SK-N-SH treated with all-trans-retinoic acid at 6 μM for 48 hours (cell line): ENCODE measurements at regions not wholly inside any gene's neighbourhood (a gene's known extent, or its start where the extent isn't known, plus 50 kb on each side); places are given as distances from the start of the nearest gene placed in this dataset.

Source experiments
- ATAC-seq: fragments of 200-7000 bp; cut with Tn5 transposase; 3 replicates; pipeline ENCODE4 v1.9.1; 2020; ENCODE audit warnings: mild to moderate bottlenecking, moderate library complexity
- ARNTL ChIP-seq: fragments of 450-650 bp; formaldehyde crosslinking; IDR thresholded peaks from 2 replicates; pipeline ENCODE4 v1.5.0; 2020; ENCODE audit warnings: low read depth, mild to moderate bottlenecking, moderate library complexity, borderline replicate concordance
- BACH2 ChIP-seq: fragments of 250-450 bp; sonication (Bioruptor Pico); IDR thresholded peaks from 2 replicates; pipeline ENCODE4 v1.9.0; 2021; ENCODE audit warnings: mild to moderate bottlenecking, borderline replicate concordance
- CSDC2 ChIP-seq: fragments of 250-450 bp; sonication (Bioruptor Pico); IDR thresholded peaks from 2 replicates; pipeline ENCODE4 v1.5.0; 2020; ENCODE audit warnings: mild to moderate bottlenecking, moderate library complexity
- CSRNP3 ChIP-seq: fragments of 250-450 bp; sonication (Bioruptor Pico); IDR thresholded peaks from 2 replicates; pipeline ENCODE4 v1.5.1; 2021; ENCODE audit warnings: mild to moderate bottlenecking, moderate library complexity
- ESRRG ChIP-seq: fragments of 250-450 bp; sonication (Bioruptor Pico); IDR thresholded peaks from 2 replicates; pipeline ENCODE4 v1.6.1; 2021; ENCODE audit warnings: mild to moderate bottlenecking
- GLIS3 ChIP-seq: fragments of 250-450 bp; sonication (Bioruptor Pico); IDR thresholded peaks from 2 replicates; pipeline ENCODE4 v1.5.0; 2020; ENCODE audit warnings: mild to moderate bottlenecking, moderate library complexity
- ISL1 ChIP-seq: fragments of 250-450 bp; sonication (Bioruptor Pico); IDR thresholded peaks from 2 replicates; pipeline ENCODE4 v2.1.2; 2022; ENCODE audit warnings: mild to moderate bottlenecking, moderate library complexity
- OSR1 ChIP-seq: fragments of 250-450 bp; sonication (Bioruptor Pico); IDR thresholded peaks from 2 replicates; pipeline ENCODE4 v1.8.0; 2022; ENCODE audit warnings: moderate library complexity, mild to moderate bottlenecking, inconsistent platforms
- PATZ1 ChIP-seq: fragments of 250-450 bp; sonication (Bioruptor Pico); IDR thresholded peaks from 2 replicates; pipeline ENCODE4 v1.8.0; 2020; ENCODE audit warnings: mild to moderate bottlenecking, moderate library complexity, borderline replicate concordance
- POU6F1 ChIP-seq: fragments of 250-450 bp; sonication (Bioruptor Pico); IDR thresholded peaks from 2 replicates; pipeline ENCODE4 v1.8.0; 2021; ENCODE audit warnings: low read depth, mild to moderate bottlenecking, moderate library complexity, borderline replicate concordance
- PPARA ChIP-seq: fragments of 250-450 bp; sonication (Bioruptor Pico); IDR thresholded peaks from 2 replicates; pipeline ENCODE4 v1.5.0; 2020; ENCODE audit warnings: mild to moderate bottlenecking, borderline replicate concordance
- RARB ChIP-seq: fragments of 250-450 bp; sonication (Bioruptor Pico); IDR thresholded peaks from 2 replicates; pipeline ENCODE4 v1.8.0; 2021; ENCODE audit warnings: mild to moderate bottlenecking, moderate library complexity
- SNAI2 ChIP-seq: fragments of 250-450 bp; sonication (Bioruptor Pico); IDR thresholded peaks from 2 replicates; pipeline ENCODE4 v1.5.0; 2020; ENCODE audit warnings: mild to moderate bottlenecking, moderate library complexity
- TCF4 ChIP-seq: fragments of 250-450 bp; sonication (Bioruptor Pico); IDR thresholded peaks from 2 replicates; pipeline ENCODE4 v1.8.0; 2021; ENCODE audit warnings: mild to moderate bottlenecking, moderate library complexity, borderline replicate concordance
- TOX ChIP-seq: fragments of 250-450 bp; sonication (Bioruptor Pico); IDR thresholded peaks from 2 replicates; pipeline ENCODE4 v1.8.0; 2021; ENCODE audit warnings: mild to moderate bottlenecking, moderate library complexity, borderline replicate concordance
- TSHZ2 ChIP-seq: fragments of 250-450 bp; sonication (Bioruptor Pico); IDR thresholded peaks from 2 replicates; pipeline ENCODE4 v1.5.0; 2020; ENCODE audit warnings: mild to moderate bottlenecking, moderate library complexity
- ZC3H10 ChIP-seq: fragments of 250-450 bp; sonication (Bioruptor Pico); IDR thresholded peaks from 2 replicates; pipeline ENCODE4 v1.5.1; 2021; ENCODE audit warnings: mild to moderate bottlenecking, moderate library complexity
- ZFP3 ChIP-seq: fragments of 250-450 bp; sonication (Bioruptor Pico); IDR thresholded peaks from 2 replicates; pipeline ENCODE4 v1.5.0; 2020; ENCODE audit warnings: mild to moderate bottlenecking, moderate library complexity
- ZFP30 ChIP-seq: fragments of 450-650 bp; formaldehyde crosslinking; IDR thresholded peaks from 2 replicates; pipeline ENCODE4 v1.5.0; 2022; ENCODE audit warnings: mild to moderate bottlenecking, moderate library complexity
- ZNF565 ChIP-seq: fragments of 450-650 bp; formaldehyde crosslinking; conservative IDR thresholded peaks from 2 replicates; pipeline ENCODE4 v1.5.0; 2020; ENCODE audit warnings: low read depth, mild to moderate bottlenecking, moderate library complexity
- ZNF8 ChIP-seq: fragments of 450-650 bp; formaldehyde crosslinking; IDR thresholded peaks from 2 replicates; pipeline ENCODE4 v1.5.0; 2020; ENCODE audit warnings: mild to moderate bottlenecking, moderate library complexity

- no peak for ATAC-seq
- TF ChIP-seq ARNTL (CRISPR knock-in tag) = no peak
- no peak for TF ChIP-seq TSHZ2
- no peak for TF ChIP-seq CSDC2 (CRISPR knock-in tag)
- TF ChIP-seq ZFP30 (CRISPR knock-in tag) = no peak
- TF ChIP-seq BACH2 (CRISPR knock-in tag) = no peak
- no peak for TF ChIP-seq OSR1 (CRISPR knock-in tag)
- no peak for TF ChIP-seq ZNF8
- TF ChIP-seq TOX (CRISPR knock-in tag) = no peak
- no peak for TF ChIP-seq ZFP3 (CRISPR knock-in tag)
- TF ChIP-seq RARB = no peak
- TF ChIP-seq PPARA (CRISPR knock-in tag) = no peak
- no peak for TF ChIP-seq TCF4 (CRISPR knock-in tag)
- TF ChIP-seq ZNF565 = no peak
- TF ChIP-seq ESRRG = no peak
- no peak for TF ChIP-seq POU6F1 (CRISPR knock-in tag)
- no peak for TF ChIP-seq GLIS3 (CRISPR knock-in tag)
- no peak for TF ChIP-seq CSRNP3
- no peak for TF ChIP-seq PATZ1 (CRISPR knock-in tag)
- TF ChIP-seq, all 23 proteins: peak for 0
These were observed 108.1 kb upstream of the IGFBP3 start for GRCh38 chr7:46029111-46029704.

GRCh38 chr7:46028246-46028645 lies 107.2 kb upstream of the IGFBP3 start:
- ATAC-seq = no peak
- no peak for TF ChIP-seq SNAI2 (CRISPR knock-in tag)
- no peak for TF ChIP-seq ARNTL (CRISPR knock-in tag)
- TF ChIP-seq PPARA (CRISPR knock-in tag) = no peak
- no peak for TF ChIP-seq BACH2 (CRISPR knock-in tag)
- TF ChIP-seq PATZ1 (CRISPR knock-in tag) = no peak
- no peak for TF ChIP-seq RARB
- TF ChIP-seq GLIS3 (CRISPR knock-in tag) = no peak
- no peak for TF ChIP-seq ZC3H10 (CRISPR knock-in tag)

GRCh38 chr7:46026741-46027140 lies 105.7 kb upstream of the IGFBP3 start:
- ATAC-seq = no peak
- no peak for TF ChIP-seq ARNTL (CRISPR knock-in tag)
- TF ChIP-seq ISL1 = no peak
- no peak for TF ChIP-seq TCF4 (CRISPR knock-in tag)
